Kidney capillary endothelial cell (primary cell): ENCODE measurements at regions not wholly inside any gene's neighbourhood (a gene's known extent, or its start where the extent isn't known, plus 50 kb on each side); places are given as distances from the start of the nearest gene placed in this dataset.
"Not testable (repeated sequence)": the region's sequence is repeated elsewhere in the genome, so short reads cannot be mapped to it uniquely, and the experiment has no call there.

Source experiments
- DNase-seq: peaks from one replicate; pipeline ENCODE4 v3.0.0-alpha.2; 2018; ENCODE audit warnings: low spot score

- no peak for DNase-seq
Observed at GRCh38 chr2:167681234-167682015, 566.0 kb downstream of the STK39 start.

GRCh38 chr2:167678158-167678557, 569.2 kb downstream of the STK39 start:
- no peak for DNase-seq

- no peak for DNase-seq
Observed at GRCh38 chr2:167675906-167676305, 571.5 kb downstream of the STK39 start.

GRCh38 chr2:167670588-167670987, 576.8 kb downstream of the STK39 start:
- DNase-seq, result no peak

- DNase-seq, result no peak
Observed at GRCh38 chr2:167653131-167653530, 594.3 kb downstream of the STK39 start.

- no peak for DNase-seq
Observed at GRCh38 chr2:167652401-167652800, 595.0 kb downstream of the STK39 start.

- no peak for DNase-seq
Observed at GRCh38 chr2:167651406-167652151, 595.8 kb downstream of the STK39 start.

- DNase-seq, result no peak
Observed at GRCh38 chr2:167646557-167646956, 600.8 kb downstream of the STK39 start.

GRCh38 chr2:167640096-167640495, 607.3 kb downstream of the STK39 start:
- no peak for DNase-seq

GRCh38 chr2:167637741-167638140, 609.7 kb downstream of the STK39 start:
- DNase-seq, result peak; percentile 51

- not testable (repeated sequence) for DNase-seq
Observed at GRCh38 chr2:167632271-167632670, 615.1 kb downstream of the STK39 start.

- no peak for DNase-seq
Observed at GRCh38 chr2:167626961-167627360, 620.4 kb downstream of the STK39 start.

GRCh38 chr2:167626301-167626700, 621.1 kb downstream of the STK39 start:
- DNase-seq, result no peak

- no peak for DNase-seq
Observed at GRCh38 chr2:167616997-167617396, 630.4 kb downstream of the STK39 start.

- no peak for DNase-seq
Observed at GRCh38 chr2:167613471-167613870, 633.9 kb downstream of the STK39 start.

GRCh38 chr2:167608487-167608886, 638.9 kb downstream of the STK39 start:
- DNase-seq, result no peak

- DNase-seq, result no peak
Observed at GRCh38 chr2:167607731-167608130, 639.7 kb downstream of the STK39 start.

GRCh38 chr2:167607211-167607610, 640.2 kb downstream of the STK39 start:
- DNase-seq, result no peak

- no peak for DNase-seq
Observed at GRCh38 chr2:167602122-167602521, 645.3 kb downstream of the STK39 start.

GRCh38 chr2:167599219-167599618, 648.2 kb downstream of the STK39 start:
- no peak for DNase-seq

GRCh38 chr2:167595839-167596471, 651.4 kb downstream of the STK39 start:
- DNase-seq, result no peak

GRCh38 chr2:167595021-167595420, 652.4 kb downstream of the STK39 start:
- no peak for DNase-seq

- DNase-seq, result no peak
Observed at GRCh38 chr2:167592441-167592840, 655.0 kb downstream of the STK39 start.
